RPMI8226 (cell line): ENCODE measurements at regions not wholly inside any gene's neighbourhood (a gene's known extent, or its start where the extent isn't known, plus 50 kb on each side); places are given as distances from the start of the nearest gene placed in this dataset.
"Not testable (repeated sequence)": the region's sequence is repeated elsewhere in the genome, so short reads cannot be mapped to it uniquely, and the experiment has no call there.

Source experiments
- DNase-seq: peaks from one replicate; pipeline ENCODE4 v3.0.0-alpha.2; 2015

DNA sequence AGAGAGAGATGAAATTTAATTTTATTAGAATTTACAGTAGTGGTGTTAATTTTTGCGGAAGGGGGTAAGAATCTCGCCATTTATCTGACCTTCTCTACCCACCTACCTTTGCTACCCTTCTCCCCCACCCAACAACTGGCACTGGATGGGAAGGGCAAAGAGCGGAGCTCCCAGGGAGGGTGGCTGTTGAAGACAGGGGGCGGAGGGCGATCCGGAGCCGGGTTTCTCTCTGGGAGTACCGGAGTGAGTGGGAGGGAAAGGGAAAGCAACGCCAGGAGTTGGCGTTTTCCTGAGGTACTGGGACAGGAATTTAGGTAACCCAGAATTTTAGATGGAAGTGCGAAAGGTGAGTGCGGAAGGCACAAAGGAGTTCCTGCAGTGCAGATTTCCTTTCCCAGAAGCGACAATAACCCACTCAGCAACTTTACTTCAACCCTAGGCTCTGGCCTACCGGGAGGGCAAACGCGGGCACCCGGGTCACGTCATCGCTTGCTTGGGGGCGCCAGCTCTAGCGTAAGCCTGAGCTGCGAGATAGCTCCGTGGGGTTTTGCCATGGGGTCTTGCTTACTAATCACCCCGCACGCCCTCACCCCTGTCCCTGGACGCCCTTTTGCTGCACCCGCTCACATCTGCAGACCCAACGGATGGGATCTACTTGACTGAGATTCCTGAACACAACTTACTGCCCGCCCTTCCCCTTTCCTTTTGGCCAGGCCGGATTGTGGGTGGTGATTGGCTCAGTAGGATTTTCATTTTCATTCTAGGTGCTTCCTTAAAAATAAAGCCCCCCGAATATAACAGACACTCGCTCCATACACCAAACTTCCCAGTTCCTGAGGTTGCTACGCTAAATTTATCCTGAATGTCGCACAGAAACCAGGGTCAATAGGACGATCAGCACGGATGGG lies 413.0 kb upstream of the ESRRG start:
- DNase-seq: no peak

DNA sequence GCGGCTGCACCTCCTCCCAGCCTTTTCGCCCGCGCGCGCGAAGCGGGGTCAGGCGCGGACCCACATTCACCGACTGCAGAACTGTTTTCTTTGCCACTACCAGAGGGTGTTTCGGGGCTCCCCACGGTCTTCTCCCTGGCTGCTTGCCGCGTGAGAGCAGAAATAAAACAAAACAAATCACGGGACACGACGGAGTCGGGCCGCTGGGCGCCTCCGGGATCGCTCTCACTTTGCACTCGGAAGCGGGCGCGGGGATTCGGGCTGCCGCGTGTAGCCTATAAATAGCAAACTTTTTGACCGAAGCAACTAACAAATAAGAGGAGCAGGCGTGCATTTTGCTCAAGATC lies 412.3 kb upstream of the ESRRG start:
- no peak for DNase-seq

GRCh38 chr1:217134857-217135568 lies 411.8 kb upstream of the ESRRG start:
- DNase-seq: no peak

GRCh38 chr1:217133958-217134856 lies 411.0 kb upstream of the ESRRG start:
- DNase-seq: no peak

GRCh38 chr1:217133092-217133491 lies 409.9 kb upstream of the ESRRG start:
- no peak for DNase-seq

DNA sequence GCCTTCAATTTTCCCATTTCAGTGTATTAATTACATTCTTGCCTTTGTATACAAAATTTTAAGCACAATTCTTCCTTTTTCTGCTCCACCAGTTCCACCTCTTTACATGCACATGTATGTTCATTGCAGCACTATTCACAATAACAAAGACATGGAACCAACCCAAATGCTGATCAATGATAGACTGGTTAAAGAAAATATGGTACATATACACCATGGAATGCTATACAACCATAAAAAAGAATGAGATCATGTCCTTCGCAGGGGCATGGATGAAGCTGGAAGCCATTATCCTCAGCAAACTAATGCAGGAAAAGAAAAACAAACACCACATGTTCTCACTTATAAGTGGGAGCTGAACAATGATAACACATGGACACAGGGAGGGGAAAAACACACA lies 400.1 kb upstream of the ESRRG start:
- DNase-seq: not testable (repeated sequence)

DNA sequence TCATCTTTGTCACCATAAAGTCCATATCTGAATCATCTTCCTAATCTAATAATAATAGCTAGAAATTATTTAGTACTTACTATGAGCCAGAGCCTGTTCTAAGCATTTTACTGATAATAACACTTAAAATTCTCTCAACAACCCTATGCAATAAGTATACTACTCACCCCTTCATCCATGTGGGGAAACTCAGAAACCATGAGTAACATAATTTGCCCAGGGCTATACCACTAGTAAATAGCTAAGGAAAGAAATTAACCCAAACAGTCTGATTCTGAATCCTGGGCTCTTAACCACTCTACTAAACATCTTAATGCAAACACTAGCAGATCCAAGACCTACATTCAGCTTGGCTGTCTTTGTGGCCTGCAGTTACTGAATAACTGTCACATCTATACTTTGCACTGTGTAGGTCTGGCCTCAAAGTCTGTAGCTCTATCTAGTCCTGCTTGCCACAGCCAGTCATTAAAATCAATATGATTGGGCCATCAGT lies 394.8 kb upstream of the ESRRG start:
- DNase-seq: no peak

GRCh38 chr1:217115404-217116380 lies 392.5 kb upstream of the ESRRG start:
- DNase-seq: no peak

DNA sequence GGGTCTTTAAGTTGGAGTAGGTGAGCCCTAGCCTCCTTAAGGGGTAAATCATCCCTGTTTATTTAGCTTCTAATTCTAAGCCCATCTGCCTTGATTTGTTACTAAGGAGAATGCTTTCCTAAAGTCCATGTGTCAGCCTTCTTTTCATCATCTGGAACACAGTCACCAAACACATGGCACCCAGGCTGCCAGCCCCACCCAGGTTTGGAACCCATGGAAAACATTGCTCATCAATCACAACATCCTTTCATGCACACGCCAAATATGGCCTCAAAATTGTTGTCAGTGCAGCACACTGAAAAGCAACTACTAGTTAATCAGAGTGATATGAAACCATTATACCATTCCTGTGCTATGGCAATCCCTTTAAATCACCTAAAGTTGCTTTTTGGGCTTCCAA lies 386.7 kb upstream of the ESRRG start:
- DNase-seq: no peak

DNA sequence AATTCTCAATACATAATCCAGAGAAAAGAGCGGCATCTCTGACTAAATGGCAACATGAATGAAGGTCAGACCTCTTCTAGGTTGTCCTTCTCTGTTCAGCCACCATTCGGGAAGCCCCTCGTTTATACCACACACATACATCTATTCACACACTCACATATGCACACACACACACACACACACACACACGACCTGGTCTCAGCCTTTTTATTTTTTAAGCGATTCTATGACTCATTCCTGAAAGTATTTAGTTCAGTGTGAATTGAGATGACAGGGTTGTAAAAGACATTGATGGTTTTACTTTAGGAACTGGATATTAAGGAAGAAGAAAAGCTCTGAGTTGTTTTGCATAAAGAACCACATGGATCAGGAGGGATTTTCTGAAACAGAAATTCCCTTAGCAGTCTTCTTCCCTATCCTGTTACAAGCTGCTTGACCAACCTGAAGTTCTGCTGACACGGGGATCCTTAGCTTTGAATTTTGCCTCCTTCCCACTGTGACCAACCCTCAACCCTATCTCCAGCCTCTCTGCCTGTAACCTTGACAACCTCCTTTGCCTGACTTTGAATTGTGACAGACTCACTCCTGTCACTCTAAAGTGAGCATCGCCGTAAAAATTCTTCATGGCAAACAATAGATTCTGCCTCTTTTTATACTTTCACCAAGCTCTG lies 383.1 kb upstream of the ESRRG start:
- no peak for DNase-seq

DNA sequence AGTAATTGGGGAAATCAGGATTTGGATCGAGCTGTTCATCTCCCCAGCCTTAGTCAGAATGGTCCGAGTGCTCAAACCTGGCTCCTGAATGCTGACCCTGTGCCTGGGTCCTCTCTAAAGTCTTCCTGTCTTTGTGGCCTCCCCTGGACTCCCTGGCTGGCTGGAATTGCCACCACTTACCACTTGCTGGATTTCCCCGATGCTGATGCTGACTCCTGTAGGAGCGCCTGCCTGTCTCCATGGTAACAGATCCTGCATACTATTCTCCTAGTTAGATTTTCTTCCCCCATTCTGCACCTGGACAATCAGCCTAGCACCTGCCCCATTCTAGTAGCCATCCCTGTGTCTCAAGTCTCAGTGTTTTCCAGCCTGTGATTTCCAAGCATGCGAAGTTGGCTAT lies 382.2 kb upstream of the ESRRG start:
- DNase-seq: no peak

DNA sequence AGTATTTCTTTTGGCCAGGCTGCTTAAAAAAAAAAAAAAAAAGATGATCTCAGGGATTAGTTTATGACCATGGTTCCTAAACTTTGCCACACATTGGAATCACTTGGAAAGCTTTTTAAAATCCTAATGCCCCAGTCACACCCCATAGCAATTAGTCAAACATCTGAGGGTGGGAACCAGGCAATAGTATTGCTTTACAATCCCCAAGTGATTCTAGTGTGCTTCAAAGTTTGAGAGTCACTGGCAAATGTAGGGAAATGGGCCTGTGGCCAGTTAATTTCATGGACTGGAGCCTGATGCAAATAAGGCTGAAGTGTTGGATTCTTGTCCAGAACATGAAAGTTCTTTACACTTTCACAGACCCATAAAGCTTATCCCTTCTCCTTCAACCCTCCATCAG lies 374.6 kb upstream of the ESRRG start:
- no peak for DNase-seq

DNA sequence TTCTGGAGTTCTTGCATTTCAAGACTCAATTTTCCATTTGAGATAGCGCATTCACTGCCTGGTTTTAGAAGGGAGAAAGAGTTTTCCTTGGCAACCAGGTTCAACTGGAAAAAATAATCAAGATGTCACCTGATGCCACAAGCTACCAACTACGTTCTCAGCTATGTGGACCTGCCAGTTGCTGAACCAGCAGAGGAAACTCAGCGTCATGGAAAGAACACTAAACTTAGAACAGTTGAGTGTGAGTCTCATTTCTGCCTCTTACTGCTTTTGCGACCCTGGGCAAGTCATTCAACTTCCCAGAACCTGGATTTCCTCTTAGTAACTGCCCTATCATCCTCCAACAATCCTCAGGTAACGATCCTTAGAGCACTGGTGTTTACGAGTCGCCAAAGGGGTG lies 373.0 kb upstream of the ESRRG start:
- no peak for DNase-seq

GRCh38 chr1:217095050-217095622 lies 371.9 kb upstream of the ESRRG start:
- no peak for DNase-seq

GRCh38 chr1:217091561-217091960 lies 368.3 kb upstream of the ESRRG start:
- DNase-seq: no peak

- DNase-seq: peak; percentile 29
Observed at GRCh38 chr1:217090060-217090911, 367.1 kb upstream of the ESRRG start.

GRCh38 chr1:217089361-217090014 lies 366.3 kb upstream of the ESRRG start:
- peak; percentile 69 for DNase-seq

DNA sequence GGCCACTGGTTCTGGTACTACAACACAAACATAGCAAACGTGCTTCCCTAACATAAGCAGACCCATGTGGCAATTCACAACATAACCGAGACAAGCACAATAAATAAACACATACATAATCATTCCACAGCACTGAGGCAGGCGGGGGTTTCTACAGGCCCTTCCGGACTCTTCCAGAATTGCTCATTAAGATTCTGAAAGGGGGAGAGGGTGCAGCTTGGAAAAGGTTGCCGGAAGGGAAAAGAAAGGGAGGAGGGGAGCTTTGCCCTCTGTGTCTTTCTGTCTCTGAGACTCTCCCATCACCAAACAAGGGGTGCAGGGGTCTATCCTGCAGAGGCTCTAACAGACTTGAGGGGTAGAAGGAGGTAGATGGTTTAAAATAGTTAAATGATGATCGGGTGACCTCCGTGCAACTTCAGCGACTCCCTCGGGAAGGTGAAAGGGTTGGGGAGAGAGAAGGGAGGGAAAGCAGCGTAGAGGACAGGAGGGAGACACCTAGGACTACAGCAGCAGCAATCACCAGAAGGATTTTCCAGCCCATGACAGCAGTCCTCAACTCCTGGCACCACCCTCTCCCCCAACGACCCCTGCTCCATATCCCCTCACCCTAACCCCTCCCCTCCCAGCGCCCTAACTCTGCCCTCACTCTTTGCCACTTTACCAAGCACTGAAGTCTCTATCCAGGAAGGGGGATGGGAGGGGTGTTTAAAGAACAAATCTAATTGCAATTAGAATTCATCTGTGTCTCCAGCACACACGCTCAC lies 365.5 kb upstream of the ESRRG start:
- no peak for DNase-seq

- DNase-seq: no peak
Observed at GRCh38 chr1:217088011-217088410, 364.8 kb upstream of the ESRRG start.
